ENCODE measurements at regions not wholly inside any gene's neighbourhood (a gene's known extent, or its start where the extent isn't known, plus 50 kb on each side); places are given as distances from the start of the nearest gene placed in this dataset.

DNA sequence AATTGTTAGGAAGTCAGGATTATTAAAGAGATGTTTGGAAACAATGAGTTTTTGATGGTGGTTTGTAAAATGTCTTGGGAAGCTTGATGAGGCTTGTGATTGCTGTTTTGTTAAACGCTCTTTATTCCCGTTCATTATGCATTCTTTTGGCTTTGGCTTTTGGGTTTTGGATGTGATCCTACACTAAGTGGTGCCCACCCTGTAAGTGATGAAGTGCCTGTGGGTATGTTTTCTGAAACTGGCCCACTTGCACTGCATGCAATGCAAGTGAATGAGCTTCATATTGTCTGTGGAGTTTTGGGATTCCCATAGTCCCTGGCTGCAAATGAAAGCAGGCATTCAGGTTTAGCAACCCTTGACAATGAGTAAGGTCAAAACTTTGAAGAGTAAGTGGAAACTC is 1035.5 kb upstream of the WWC1 start:
- Histone ChIP-seq H2AFZ (ENCODE audit: low read length) (no peak overlapping the region), H3K36me3 (replicated peaks in 1 of 2; ENCODE audit: control insufficient read depth in 1 of 2, insufficient read depth in 2 of 2, low read length in 2 of 2) (no peaks in the 10 kb centered on the region), H3K27me3 (ENCODE audit: control insufficient read depth in 1 of 2, insufficient read depth in 2 of 2, low read length in 2 of 2) (no peaks in the 10 kb centered on the region), H3K4me1 (ENCODE audit: insufficient read depth, low read length) (no peaks in the 10 kb centered on the region), H3K79me2 (ENCODE audit: insufficient read depth, low read length) (no peaks in the 10 kb centered on the region), H3K4me2 (ENCODE audit: low read depth, low read length) (no peak overlapping the region), H3K4me3 (replicated peaks in 1 of 3; ENCODE audit: insufficient read depth in 1 of 3, low read depth in 2 of 3, low read length in 3 of 3) (no peak overlapping the region), H4K20me1 (ENCODE audit: insufficient read depth, low read length) (no peaks in the 10 kb centered on the region), H3K9ac (ENCODE audit: insufficient read depth, low read depth, low read length) (no peak overlapping the region), H3K9me3 (ENCODE audit: low read length) (no peaks in the 10 kb centered on the region), H3K27ac (ENCODE audit: extremely low read length, insufficient read depth, low read length) (no peak overlapping the region)
- no TSS peak for BruUV-seq (replicated peaks)
- intact Hi-C loops (cut with micrococcal nuclease; ENCODE audit: unreplicated experiment) = no loop called here
- ChIA-PET POLR2A (no interaction called here), CTCF (ENCODE audit: low intra/inter-chr PET ratio, low total read pairs) (no interaction called here)
- DNase-seq (ENCODE audit: low spot score) (no peak), FAIRE-seq (no peak), ATAC-seq (no peak)
- TF ChIP-seq ADNP (CRISPR knock-in tag; IDR thresholded peaks at IDR 0.05) (no peak), SRSF4 (IDR thresholded peaks at IDR 0.05; ENCODE audit: low read depth, low read length, poor library complexity, severe bottlenecking) (no peak), KLF16 (CRISPR knock-in tag; IDR thresholded peaks at IDR 0.05) (no peak), ZSCAN29 (CRISPR knock-in tag; conservative IDR thresholded peaks at IDR 0.05) (no peak), ZNF570 (CRISPR knock-in tag; IDR thresholded peaks at IDR 0.05; ENCODE audit: borderline replicate concordance) (no peak), FLYWCH1 (CRISPR knock-in tag; IDR thresholded peaks at IDR 0.05) (no peak), ATF7 (IDR thresholded peaks at IDR 0.05) (no peak), ATF7 (CRISPR knock-in tag; IDR thresholded peaks at IDR 0.05) (no peak), RELA (CRISPR knock-in tag; IDR thresholded peaks at IDR 0.05) (no peak), MED8 (CRISPR knock-in tag; IDR thresholded peaks at IDR 0.05; ENCODE audit: insufficient replicate concordance) (no peak), ZNF574 (CRISPR knock-in tag; IDR thresholded peaks at IDR 0.05) (no peak), ZNF367 (CRISPR knock-in tag; IDR thresholded peaks at IDR 0.05; ENCODE audit: borderline replicate concordance) (no peak)
- TF ChIP-seq, protein P1, sequence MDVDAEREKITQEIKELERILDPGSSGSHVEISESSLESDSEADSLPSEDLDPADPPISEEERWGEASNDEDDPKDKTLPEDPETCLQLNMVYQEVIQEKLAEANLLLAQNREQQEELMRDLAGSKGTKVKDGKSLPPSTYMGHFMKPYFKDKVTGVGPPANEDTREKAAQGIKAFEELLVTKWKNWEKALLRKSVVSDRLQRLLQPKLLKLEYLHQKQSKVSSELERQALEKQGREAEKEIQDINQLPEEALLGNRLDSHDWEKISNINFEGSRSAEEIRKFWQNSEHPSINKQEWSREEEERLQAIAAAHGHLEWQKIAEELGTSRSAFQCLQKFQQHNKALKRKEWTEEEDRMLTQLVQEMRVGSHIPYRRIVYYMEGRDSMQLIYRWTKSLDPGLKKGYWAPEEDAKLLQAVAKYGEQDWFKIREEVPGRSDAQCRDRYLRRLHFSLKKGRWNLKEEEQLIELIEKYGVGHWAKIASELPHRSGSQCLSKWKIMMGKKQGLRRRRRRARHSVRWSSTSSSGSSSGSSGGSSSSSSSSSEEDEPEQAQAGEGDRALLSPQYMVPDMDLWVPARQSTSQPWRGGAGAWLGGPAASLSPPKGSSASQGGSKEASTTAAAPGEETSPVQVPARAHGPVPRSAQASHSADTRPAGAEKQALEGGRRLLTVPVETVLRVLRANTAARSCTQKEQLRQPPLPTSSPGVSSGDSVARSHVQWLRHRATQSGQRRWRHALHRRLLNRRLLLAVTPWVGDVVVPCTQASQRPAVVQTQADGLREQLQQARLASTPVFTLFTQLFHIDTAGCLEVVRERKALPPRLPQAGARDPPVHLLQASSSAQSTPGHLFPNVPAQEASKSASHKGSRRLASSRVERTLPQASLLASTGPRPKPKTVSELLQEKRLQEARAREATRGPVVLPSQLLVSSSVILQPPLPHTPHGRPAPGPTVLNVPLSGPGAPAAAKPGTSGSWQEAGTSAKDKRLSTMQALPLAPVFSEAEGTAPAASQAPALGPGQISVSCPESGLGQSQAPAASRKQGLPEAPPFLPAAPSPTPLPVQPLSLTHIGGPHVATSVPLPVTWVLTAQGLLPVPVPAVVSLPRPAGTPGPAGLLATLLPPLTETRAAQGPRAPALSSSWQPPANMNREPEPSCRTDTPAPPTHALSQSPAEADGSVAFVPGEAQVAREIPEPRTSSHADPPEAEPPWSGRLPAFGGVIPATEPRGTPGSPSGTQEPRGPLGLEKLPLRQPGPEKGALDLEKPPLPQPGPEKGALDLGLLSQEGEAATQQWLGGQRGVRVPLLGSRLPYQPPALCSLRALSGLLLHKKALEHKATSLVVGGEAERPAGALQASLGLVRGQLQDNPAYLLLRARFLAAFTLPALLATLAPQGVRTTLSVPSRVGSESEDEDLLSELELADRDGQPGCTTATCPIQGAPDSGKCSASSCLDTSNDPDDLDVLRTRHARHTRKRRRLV (CRISPR knock-in tag; IDR thresholded peaks at IDR 0.05) = no peak
- WGBS (ENCODE audit: low lambda C conversion rate) = 2% methylated on average over 2 of the region's 2 CpGs
- in situ Hi-C loops (cut with HindIII; ENCODE audit: extremely low pct_ligation_motif_present, low pct_unique_long_range_greater_than_20kb) = no loop called here
